GM12865 (cell line): ENCODE measurements at regions not wholly inside any gene's neighbourhood (a gene's known extent, or its start where the extent isn't known, plus 50 kb on each side); places are given as distances from the start of the nearest gene placed in this dataset.
"Not testable (repeated sequence)": the region's sequence is repeated elsewhere in the genome, so short reads cannot be mapped to it uniquely, and the experiment has no call there.

Source experiments
- DNase-seq: peaks from one replicate; pipeline ENCODE4 v3.0.0; 2010; ENCODE audit warnings: low read depth
- H3K4me3 ChIP-seq: 2 replicates; pipeline ENCODE4 v1.5.1; 2011; ENCODE audit warnings: mild to moderate bottlenecking, low read depth, low read length, control low read depth
- TF ChIP-seq, protein P1 (sequence below): IDR thresholded peaks from 2 replicates; pipeline ENCODE4 v1.5.1; 2011; ENCODE audit warnings: low read length, control low read depth, low read depth, inconsistent platforms; ENCODE audit not compliant: insufficient read depth; ENCODE audit errors: missing control alignments

DNA sequence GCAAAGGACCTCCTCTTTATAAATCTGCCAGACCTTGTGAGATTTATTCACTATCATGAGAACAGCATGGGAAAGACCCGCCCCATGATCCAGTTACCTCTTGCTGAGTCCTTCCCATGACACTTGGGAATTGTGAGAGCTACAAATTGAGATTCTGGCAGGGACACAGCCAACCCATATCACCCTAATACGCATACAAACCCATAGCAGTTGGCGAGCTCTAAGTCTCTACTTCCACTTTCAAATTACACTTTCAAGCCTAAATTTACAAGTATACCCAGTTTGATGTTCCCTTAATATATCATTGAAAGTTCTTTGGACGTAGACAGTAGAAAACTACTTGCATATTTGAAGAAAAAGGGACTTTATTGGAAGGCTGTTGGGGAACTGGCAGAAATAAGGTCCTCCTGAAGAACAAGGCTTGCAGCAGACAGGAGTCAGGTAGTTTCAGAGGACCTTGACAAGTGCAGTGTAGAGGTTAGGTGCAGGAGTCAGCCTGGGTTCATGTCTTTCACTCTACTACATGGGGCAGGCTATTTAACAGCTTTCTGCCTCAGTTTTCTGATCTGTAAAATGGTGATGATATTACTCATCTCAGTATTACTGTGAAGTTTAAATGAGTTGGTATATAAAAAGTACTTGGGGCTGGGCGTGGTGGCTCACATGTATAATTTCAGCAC is 107.9 kb upstream of the EEF2KMT start:
- peak overlapping the region; percentile 49 for H3K4me3 ChIP-seq
- TF ChIP-seq, protein P1, sequence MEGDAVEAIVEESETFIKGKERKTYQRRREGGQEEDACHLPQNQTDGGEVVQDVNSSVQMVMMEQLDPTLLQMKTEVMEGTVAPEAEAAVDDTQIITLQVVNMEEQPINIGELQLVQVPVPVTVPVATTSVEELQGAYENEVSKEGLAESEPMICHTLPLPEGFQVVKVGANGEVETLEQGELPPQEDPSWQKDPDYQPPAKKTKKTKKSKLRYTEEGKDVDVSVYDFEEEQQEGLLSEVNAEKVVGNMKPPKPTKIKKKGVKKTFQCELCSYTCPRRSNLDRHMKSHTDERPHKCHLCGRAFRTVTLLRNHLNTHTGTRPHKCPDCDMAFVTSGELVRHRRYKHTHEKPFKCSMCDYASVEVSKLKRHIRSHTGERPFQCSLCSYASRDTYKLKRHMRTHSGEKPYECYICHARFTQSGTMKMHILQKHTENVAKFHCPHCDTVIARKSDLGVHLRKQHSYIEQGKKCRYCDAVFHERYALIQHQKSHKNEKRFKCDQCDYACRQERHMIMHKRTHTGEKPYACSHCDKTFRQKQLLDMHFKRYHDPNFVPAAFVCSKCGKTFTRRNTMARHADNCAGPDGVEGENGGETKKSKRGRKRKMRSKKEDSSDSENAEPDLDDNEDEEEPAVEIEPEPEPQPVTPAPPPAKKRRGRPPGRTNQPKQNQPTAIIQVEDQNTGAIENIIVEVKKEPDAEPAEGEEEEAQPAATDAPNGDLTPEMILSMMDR = no peak
- peak; percentile 75 for DNase-seq

DNA sequence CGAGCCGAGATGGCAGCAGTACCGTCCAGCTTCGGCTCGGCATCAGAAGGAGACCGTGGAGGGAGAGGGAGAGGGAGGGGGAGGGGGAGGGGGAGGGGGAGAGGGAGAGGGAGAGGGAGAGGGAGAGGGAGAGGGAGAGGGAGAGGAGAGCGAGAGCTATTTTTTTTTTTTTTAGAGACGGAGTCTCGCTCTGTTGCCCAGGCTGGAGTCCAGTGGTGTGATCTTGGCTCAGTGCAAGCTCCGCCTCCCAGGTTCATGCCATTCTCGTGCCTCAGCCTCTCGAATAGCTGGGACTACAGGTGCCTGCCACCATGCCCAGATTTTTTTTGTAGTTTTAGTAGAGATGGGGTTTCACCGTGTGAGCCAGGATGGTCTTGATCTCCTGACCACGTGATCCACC is 106.1 kb upstream of the EEF2KMT start:
- not testable (repeated sequence) for DNase-seq, H3K4me3 ChIP-seq

DNA sequence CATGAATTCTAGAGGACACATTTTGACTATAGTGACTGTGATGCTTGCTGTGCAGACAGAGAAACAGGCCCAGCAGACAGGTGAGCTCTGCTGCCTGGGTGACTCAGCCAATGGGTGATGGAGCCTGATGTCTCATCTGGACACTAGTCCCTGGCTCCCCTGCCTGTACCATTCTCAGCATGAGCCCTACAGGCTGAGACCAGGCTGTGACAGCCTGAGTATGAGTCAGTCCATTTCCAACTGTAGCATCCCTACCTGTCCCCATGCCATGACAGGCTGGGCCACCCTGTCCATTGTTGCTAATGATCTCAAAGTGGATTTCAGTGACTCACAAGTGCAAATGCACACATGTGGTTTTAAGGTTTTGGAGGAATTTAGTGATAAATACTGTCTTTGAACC is 102.5 kb upstream of the EEF2KMT start:
- no peak overlapping the region for H3K4me3 ChIP-seq
- no peak for DNase-seq
- TF ChIP-seq, protein P1 = no peak

DNA sequence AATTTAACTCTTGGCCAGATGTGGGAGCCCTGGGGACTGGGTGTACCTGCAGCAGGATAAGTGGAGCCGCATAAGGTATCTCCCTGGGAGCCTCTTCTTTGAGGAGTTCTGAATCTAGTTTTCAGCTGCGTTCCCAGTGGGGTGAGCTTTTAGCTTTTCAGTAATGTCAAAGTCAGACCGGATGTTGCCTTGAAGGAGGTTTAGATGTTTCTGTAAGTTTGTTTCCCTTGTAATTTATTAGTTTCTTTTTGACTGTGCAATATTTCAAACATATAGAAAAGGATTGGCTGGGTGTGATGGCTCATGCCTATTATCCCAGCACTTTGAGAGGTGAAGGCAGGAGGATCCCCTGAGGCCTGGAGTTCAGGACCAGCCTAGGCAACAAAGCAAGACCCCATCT is 98.6 kb upstream of the EEF2KMT start:
- TF ChIP-seq, protein P1 = no peak
- DNase-seq = peak; percentile 53
- H3K4me3 ChIP-seq = no peak overlapping the region

DNA sequence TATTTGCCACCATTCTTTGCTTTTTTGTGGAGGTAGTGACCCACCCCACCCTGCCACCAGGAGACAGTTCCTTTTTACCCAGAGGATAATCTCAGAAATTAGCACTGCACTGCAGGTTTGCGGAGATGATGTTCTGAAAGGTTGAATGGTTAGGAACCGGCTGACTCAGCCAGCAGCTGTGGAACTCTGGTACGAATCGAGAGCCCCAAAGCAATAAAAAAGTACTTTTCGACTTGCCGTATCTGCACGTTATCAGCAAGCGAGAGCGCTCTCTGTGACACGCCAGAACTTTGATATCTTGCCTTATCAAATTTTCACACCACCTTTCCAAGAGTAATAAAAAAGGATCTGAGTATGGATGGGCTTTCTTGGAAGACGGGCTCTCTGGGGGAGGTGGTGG is 96.3 kb upstream of the EEF2KMT start:
- TF ChIP-seq, protein P1 = no peak
- no peak overlapping the region for H3K4me3 ChIP-seq
- DNase-seq = no peak

DNA sequence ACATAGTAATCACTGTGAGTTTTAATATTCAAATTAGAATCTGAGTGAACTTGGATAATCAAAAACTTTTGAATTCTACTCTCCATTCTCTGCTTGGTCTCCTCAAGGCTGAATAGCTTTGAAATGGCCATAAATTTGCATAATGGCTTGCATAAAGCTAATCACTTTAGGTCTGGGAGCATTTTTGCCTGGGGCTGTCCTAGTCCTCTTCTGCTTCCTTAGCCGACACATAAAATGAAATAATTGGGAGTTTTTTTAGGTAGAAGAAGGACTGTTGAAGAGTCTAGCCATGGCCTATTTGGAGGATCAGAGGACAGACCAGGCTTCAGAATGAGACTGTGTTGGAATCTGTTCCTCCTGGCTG is 91.4 kb upstream of the EEF2KMT start:
- TF ChIP-seq, protein P1 = no peak
- no peak for DNase-seq
- no peak overlapping the region for H3K4me3 ChIP-seq

DNA sequence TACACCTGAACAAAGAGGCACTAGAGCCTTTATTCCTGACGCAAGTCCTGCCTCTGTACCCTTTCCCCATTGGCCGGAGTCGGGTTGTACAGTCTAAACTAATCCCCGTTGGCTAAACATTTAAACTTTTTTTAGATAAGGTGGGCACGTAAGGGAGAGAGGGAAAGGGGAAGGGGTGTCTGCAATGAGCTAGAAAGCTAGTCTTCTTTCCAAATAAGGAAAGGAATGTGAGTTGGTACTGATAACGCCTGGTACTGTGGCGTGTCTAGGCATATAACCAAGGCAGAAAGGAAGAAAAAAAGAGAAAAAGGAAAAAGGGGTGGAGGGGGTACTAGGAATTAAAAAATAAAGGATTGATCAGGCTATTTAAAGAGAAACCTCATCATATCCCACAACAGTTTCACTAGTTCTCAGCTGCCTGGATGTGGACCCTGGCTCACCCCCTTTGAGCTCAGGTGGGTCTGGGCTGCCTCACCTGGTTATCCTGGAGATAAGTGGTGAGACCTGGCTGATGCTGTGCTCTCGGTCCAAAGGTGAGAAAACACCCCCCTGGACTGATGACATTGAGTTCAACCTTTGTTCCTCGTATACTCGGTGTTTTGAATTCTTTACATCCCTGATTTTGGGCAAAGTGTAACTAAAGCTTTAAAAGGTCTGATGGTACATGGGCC is 90.9 kb upstream of the EEF2KMT start:
- no peak overlapping the region for H3K4me3 ChIP-seq
- TF ChIP-seq, protein P1 = no peak
- DNase-seq = no peak
